Astrocyte of the spinal cord (primary cell): ENCODE measurements at regions not wholly inside any gene's neighbourhood (a gene's known extent, or its start where the extent isn't known, plus 50 kb on each side); places are given as distances from the start of the nearest gene placed in this dataset.

Experiments
- DNase-seq: peaks from one replicate; pipeline ENCODE4 v3.0.0; 2011; ENCODE audit warnings: low read depth, low spot score
- H3K4me3 ChIP-seq: 2 replicates; pipeline ENCODE4 v1.5.1; 2011; ENCODE audit warnings: low read depth, mild to moderate bottlenecking, low read length, moderate library complexity
- CTCF ChIP-seq: IDR thresholded peaks from 2 replicates; pipeline ENCODE4 v1.5.1; 2012; ENCODE audit warnings: low read depth, mild to moderate bottlenecking, low read length, inconsistent platforms
- in situ Hi-C: cut with HindIII; loops from 2 replicates; pipeline ENCODE4 v1.10.0; 2017; ENCODE audit warnings: low sequenced_read_pairs

DNA sequence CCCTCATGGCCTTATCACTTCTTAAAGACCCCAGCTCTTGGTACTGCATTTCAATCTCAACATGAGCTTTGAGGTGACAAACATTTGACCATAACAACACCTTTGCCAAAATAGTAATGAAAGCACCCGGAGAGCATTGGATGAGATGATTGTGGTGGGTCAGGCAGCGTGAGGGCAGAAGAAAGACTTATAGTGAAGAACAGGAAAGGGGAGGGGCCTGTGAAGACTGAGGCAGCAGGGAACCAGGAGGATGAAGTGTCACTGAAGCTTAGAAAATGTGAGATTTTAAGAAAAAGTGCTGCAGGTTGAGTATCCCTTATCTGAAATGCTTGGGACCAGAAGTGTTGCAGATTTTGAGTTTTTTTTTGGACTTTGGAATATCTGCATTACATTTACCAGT is 86.3 kb downstream of the EMP1 start:
- no peak overlapping the region for H3K4me3 ChIP-seq
- no peak for DNase-seq
- in situ Hi-C loops = no loop called here
- TF ChIP-seq CTCF = no peak

GRCh38 chr12:13278249-13278787 is 81.8 kb downstream of the EMP1 start:
- in situ Hi-C loops = no loop called here
- peak; percentile 75 for DNase-seq
- TF ChIP-seq CTCF = peak; percentile 99
- H3K4me3 ChIP-seq = no peak overlapping the region

GRCh38 chr12:13277293-13277692 is 80.8 kb downstream of the EMP1 start:
- in situ Hi-C loops = no loop called here

DNA sequence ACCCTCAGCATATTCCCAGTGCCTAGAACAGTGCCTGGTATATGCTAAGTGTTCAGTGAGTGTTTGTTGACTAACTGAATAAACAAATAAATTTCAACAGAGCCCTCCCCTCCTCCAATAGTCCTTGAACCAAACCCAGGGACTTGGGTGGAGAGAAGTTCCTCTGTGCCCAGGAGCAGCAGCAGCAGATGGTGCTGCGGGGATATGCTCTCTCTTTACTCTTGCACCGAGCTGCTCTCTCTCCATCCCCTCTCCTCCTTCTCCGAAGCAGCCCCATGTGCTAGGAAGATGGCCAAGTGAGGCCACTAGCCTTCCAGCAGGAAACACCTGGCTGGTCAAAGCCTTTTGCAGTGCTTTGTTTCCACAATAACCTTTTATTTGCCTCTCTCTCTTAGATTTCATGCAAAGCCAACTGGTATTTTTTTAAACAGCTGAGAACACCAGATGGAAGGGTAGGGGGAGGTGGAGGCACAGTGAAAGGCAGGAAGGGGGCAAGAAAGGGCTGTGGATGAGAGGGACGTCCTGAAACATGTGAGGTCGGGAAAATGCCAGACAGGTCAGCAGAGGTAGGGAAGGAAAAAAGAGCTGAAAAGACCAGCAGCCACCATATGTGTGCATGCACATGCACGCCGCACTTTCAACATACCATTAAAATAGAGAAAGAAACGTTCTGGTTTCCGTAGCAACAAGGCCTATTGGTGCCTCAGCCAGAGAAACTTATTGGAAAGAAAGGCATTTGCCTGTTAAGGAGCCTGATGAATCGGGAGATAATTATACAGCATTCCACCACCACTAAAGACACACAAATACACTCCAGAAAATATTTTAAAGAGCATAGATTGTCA is 78.9 kb downstream of the EMP1 start:
- TF ChIP-seq CTCF = no peak
- H3K4me3 ChIP-seq = no peak overlapping the region
- no peak for DNase-seq
- in situ Hi-C loops = no loop called here

More at GRCh38 chr12:13277293-13277692, 80.8 kb downstream of the EMP1 start:
- H3K4me3 ChIP-seq = no peak overlapping the region
- DNase-seq = no peak
- TF ChIP-seq CTCF = no peak

DNA sequence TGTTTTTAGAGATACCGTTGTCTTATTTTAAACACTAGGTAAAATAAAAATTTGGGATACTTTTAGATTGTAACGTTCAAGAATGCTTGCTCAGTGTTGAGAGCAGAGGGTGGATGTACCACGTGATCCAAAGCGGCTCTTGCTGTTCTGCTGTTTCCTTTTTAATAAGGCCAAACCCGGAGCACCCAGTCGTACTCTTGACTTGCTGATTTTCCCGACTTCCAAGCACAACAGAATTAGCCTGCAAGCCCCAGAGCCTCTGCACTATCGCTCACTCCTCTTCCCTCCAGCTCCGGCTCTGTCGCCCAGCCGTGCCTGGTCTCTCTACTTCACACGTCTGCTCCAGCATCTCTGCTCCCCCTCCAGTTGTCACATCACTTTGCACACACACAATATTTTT is 77.3 kb downstream of the EMP1 start:
- no peak for TF ChIP-seq CTCF
- H3K4me3 ChIP-seq = no peak overlapping the region
- DNase-seq = no peak
- in situ Hi-C loops = no loop called here

DNA sequence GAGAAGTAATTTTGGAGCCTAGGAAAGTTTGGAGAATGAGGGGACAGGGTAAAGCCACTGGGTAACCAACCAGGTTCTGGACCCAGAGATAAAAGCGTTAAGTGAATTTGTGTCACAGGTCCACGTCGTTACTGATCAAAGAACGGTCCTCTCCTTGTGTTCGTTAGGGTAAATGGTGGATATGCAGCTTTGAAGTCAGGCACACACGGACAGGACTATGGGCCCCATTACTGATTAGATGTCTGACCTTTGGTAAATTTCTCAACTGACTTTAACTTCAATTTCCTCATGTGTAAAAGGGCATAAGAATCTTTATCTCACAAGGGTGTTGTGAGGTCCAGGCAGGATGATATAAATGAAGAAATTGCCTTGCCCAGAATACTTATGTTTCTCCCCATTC is 76.6 kb downstream of the EMP1 start:
- in situ Hi-C loops = no loop called here
- no peak overlapping the region for H3K4me3 ChIP-seq
- TF ChIP-seq CTCF = no peak
- DNase-seq = no peak
